ENCODE measurements at regions not wholly inside any gene's neighbourhood (a gene's known extent, or its start where the extent isn't known, plus 50 kb on each side); places are given as distances from the start of the nearest gene placed in this dataset.

DNA sequence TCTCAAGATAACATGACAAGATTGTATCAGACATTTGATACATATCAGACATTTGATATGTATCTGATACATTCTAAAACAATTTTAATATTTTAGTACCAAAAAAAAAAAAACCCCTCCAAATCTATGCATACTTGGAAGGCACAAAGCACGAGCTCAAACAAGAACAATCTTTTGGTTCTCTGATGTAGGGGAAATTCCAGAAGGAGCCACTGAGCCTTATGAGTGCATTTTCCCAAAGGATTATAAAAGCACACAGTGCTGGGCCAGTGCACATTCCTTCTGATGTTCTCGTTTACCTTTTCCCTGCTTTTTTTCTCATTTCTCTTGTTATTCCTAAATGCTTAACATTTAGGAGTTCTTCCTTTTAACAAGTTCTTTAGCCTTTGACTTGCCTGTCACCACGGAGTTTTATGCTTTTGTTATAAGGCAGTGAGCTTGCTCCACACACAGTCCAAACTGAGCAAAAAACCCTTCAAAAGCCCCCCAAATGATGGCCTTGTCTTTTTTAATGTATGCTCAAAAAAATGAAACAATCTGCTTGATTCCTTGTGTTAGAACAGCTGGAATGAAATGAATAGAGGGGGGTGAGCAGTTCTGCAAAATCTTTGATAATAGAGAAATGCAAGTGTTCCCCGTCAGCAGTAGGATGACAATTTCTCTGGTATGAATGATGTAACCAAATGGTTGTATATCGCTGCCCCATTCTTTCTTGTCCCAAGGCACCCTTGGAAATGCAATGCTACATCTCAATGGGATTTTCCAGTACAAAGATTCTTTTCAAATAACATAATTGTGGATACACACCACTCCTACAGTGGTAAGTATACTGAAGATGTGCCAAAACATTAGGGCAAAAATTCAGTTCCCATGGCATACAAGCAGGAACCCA lies 597.2 kb upstream of the ZEB2 start:
- TF ChIP-seq POLR2A (IDR thresholded peaks at IDR 0.05) (no peak), POLR2AphosphoS5 (IDR thresholded peaks at IDR 0.05) (no peak)
- TF ChIP-seq, protein P1, sequence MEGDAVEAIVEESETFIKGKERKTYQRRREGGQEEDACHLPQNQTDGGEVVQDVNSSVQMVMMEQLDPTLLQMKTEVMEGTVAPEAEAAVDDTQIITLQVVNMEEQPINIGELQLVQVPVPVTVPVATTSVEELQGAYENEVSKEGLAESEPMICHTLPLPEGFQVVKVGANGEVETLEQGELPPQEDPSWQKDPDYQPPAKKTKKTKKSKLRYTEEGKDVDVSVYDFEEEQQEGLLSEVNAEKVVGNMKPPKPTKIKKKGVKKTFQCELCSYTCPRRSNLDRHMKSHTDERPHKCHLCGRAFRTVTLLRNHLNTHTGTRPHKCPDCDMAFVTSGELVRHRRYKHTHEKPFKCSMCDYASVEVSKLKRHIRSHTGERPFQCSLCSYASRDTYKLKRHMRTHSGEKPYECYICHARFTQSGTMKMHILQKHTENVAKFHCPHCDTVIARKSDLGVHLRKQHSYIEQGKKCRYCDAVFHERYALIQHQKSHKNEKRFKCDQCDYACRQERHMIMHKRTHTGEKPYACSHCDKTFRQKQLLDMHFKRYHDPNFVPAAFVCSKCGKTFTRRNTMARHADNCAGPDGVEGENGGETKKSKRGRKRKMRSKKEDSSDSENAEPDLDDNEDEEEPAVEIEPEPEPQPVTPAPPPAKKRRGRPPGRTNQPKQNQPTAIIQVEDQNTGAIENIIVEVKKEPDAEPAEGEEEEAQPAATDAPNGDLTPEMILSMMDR (IDR thresholded peaks at IDR 0.05) = no peak

Measured in sigmoid colon (tissue), 4 donors.